Hepatocyte (in vitro differentiated cells): ENCODE measurements at regions not wholly inside any gene's neighbourhood (a gene's known extent, or its start where the extent isn't known, plus 50 kb on each side); places are given as distances from the start of the nearest gene placed in this dataset.

ENCODE experiments used
- CTCF ChIP-seq: fragments of 200-600 bp; sonication (generic); IDR thresholded peaks from 2 replicates; pipeline ENCODE4 v1.5.1; 2016; ENCODE audit warnings: antibody characterized with exemption, mild to moderate bottlenecking; ENCODE audit not compliant: poor library complexity
- EZH2 ChIP-seq: fragments of 200-600 bp; sonication (generic); IDR thresholded peaks from 2 replicates; pipeline ENCODE4 v1.6.1; 2016; ENCODE audit warnings: antibody characterized with exemption, mild to moderate bottlenecking, borderline replicate concordance

- no peak for TF ChIP-seq CTCF
- TF ChIP-seq EZH2 = no peak
These were observed 75.4 kb upstream of the POLG start for GRCh38 chr15:89410039-89410435.
